Progenitor cell of endocrine pancreas (in vitro differentiated cells): ENCODE measurements at regions not wholly inside any gene's neighbourhood (a gene's known extent, or its start where the extent isn't known, plus 50 kb on each side); places are given as distances from the start of the nearest gene placed in this dataset.

Source experiments
- DNase-seq: peaks from one replicate; pipeline ENCODE4 v3.0.0; 2021; ENCODE audit warnings: low spot score; ENCODE audit not compliant: unreplicated experiment
- H3K27ac Mint-ChIP-seq: 2 replicates; pipeline ENCODE4 v1.8.0; 2021; ENCODE audit warnings: mild to moderate bottlenecking, moderate library complexity, mixed read lengths
- H3K27me3 Mint-ChIP-seq: 2 replicates; pipeline ENCODE4 v1.8.0; 2021; ENCODE audit warnings: mixed read lengths
- H3K36me3 Mint-ChIP-seq: 2 replicates; pipeline ENCODE4 v1.8.0; 2022; ENCODE audit warnings: mixed read lengths; ENCODE audit not compliant: insufficient read depth
- H3K4me1 Mint-ChIP-seq: 2 replicates; pipeline ENCODE4 v1.8.0; 2021; ENCODE audit warnings: low read depth, mixed read lengths
- H3K4me3 Mint-ChIP-seq: 2 replicates; pipeline ENCODE4 v1.8.0; 2021; ENCODE audit warnings: low read depth, mild to moderate bottlenecking, moderate library complexity, mixed read lengths
- H3K9me3 Mint-ChIP-seq: 2 replicates; pipeline ENCODE4 v1.8.0; 2021; ENCODE audit warnings: low read depth, mixed read lengths
- TF ChIP-seq, protein P1 (sequence below): fragments of 200-600 bp; sonication (generic); IDR thresholded peaks from one replicate; pipeline ENCODE4 v1.5.0; 2021; ENCODE audit warnings: antibody characterized with exemption, mild to moderate bottlenecking; ENCODE audit not compliant: unreplicated experiment

DNA sequence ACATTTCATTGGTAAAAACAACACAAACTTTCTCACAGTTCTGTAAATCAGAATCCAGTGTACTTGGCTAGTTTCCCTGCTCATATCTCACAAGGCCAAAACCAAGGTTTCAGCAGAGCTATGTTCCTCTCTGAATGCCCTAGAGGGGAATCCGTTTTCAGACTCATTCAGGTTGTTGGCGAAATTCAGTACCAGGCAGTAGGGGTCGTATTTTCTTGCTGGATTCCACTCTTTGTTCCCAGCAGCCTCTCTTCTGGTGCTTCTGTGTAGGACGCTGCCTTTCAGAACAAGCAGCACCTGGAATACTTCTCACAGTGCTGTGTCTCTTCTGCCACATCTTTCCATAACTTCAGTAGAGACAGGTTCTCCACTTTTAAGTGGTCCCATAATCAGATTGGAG lies 351.9 kb downstream of the PCDH18 start:
- H3K4me1 Mint-ChIP-seq, result no peaks in the 10 kb centered on the region
- peaks cover 2% of the 10 kb centered on the region for H3K36me3 Mint-ChIP-seq
- TF ChIP-seq, protein P1, sequence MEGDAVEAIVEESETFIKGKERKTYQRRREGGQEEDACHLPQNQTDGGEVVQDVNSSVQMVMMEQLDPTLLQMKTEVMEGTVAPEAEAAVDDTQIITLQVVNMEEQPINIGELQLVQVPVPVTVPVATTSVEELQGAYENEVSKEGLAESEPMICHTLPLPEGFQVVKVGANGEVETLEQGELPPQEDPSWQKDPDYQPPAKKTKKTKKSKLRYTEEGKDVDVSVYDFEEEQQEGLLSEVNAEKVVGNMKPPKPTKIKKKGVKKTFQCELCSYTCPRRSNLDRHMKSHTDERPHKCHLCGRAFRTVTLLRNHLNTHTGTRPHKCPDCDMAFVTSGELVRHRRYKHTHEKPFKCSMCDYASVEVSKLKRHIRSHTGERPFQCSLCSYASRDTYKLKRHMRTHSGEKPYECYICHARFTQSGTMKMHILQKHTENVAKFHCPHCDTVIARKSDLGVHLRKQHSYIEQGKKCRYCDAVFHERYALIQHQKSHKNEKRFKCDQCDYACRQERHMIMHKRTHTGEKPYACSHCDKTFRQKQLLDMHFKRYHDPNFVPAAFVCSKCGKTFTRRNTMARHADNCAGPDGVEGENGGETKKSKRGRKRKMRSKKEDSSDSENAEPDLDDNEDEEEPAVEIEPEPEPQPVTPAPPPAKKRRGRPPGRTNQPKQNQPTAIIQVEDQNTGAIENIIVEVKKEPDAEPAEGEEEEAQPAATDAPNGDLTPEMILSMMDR, result no peak
- no peak overlapping the region for H3K27ac Mint-ChIP-seq
- DNase-seq, result no peak
- H3K9me3 Mint-ChIP-seq, result peaks cover 4% of the 10 kb centered on the region
- no peak overlapping the region for H3K4me3 Mint-ChIP-seq
- no peaks in the 10 kb centered on the region for H3K27me3 Mint-ChIP-seq

DNA sequence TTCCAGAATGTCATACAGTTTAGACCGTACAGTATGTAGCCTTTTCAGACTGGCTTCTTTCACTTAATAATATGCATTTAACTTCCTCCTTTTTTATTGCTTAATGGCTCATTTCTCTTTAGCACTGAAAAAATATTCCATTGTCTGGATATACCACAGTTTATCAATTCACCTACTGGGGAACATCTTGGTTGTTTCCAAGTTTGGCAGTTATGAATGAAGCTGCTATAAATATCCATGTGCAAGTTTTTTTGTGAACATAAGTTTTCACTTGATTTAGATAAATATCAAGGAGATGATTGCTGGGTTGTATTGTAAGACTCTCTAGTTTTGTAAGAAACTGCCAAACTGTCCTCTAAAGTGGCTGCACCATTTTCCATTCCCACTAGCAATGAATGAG lies 375.5 kb downstream of the PCDH18 start:
- H3K4me3 Mint-ChIP-seq, result no peak overlapping the region
- H3K27me3 Mint-ChIP-seq, result no peaks in the 10 kb centered on the region
- no peak for DNase-seq
- H3K27ac Mint-ChIP-seq, result no peak overlapping the region
- TF ChIP-seq, protein P1, result no peak
- no peaks in the 10 kb centered on the region for H3K36me3 Mint-ChIP-seq
- H3K4me1 Mint-ChIP-seq, result no peaks in the 10 kb centered on the region
- H3K9me3 Mint-ChIP-seq, result no peaks in the 10 kb centered on the region

DNA sequence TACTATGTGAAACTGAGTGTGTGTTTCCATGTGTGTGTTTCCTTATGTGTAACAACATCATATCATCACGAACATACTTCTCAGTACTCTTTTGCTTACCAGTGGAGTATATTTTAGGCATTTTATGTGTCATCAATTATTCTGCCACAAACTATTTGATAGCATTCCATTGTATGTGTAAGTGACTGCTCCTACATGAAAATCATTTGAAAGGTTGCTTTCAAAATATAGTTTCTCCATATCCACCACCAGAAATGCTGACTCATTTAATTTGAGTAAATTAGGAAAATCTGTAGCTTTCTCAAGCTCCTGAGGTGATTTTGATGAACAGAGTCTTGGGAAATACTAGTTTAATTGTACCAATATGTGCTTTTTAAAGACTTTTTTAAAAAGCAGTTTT lies 376.2 kb downstream of the PCDH18 start:
- H3K9me3 Mint-ChIP-seq, result no peaks in the 10 kb centered on the region
- no peaks in the 10 kb centered on the region for H3K36me3 Mint-ChIP-seq
- DNase-seq, result no peak
- no peaks in the 10 kb centered on the region for H3K4me1 Mint-ChIP-seq
- TF ChIP-seq, protein P1, result no peak
- H3K4me3 Mint-ChIP-seq, result no peak overlapping the region
- H3K27ac Mint-ChIP-seq, result no peak overlapping the region
- H3K27me3 Mint-ChIP-seq, result no peaks in the 10 kb centered on the region

DNA sequence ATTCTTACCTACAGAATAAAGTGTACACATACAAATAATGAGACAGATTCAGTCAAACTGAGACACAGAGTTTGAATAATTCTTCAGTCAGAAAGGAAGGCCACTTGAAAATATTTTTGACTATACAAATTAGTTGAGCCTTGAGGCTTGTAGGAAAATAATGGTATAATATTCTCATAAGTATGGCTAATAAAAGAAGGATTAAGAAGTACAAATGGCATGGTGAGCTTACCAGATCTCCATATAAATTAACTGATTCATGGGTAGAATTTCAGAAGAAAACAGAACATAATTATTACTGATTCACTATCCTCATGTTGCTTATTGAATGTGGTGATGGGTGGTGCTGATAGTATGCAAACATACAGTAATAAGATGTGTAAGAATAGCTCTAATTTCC lies 401.1 kb downstream of the PCDH18 start:
- TF ChIP-seq, protein P1, result no peak
- Mint-ChIP-seq H3K36me3 (no peaks in the 10 kb centered on the region), H3K27me3 (no peaks in the 10 kb centered on the region), H3K4me1 (no peaks in the 10 kb centered on the region), H3K9me3 (no peaks in the 10 kb centered on the region), H3K27ac (no peak overlapping the region), H3K4me3 (no peak overlapping the region)
- no peak for DNase-seq

DNA sequence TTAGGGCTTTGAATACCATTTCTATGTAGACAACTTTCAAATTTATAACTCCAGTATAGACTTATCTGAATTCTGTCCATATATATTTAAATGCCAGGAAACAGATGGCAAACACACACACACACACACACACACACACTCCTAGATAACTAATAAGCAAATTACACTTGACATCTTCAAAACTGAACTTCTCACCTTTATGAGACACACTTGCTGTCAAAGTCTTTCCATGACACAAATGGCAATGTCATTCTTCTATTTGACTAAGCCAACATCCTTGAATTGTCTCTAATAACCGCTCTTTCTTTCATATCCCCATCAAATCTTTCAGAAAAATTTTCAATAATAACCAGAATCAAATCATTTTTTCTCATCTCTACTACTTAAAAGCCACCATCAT lies 402.4 kb downstream of the PCDH18 start:
- Mint-ChIP-seq H3K4me1 (no peaks in the 10 kb centered on the region), H3K4me3 (no peak overlapping the region), H3K36me3 (no peaks in the 10 kb centered on the region), H3K27ac (no peak overlapping the region), H3K9me3 (no peaks in the 10 kb centered on the region), H3K27me3 (no peaks in the 10 kb centered on the region)
- TF ChIP-seq, protein P1, result no peak
- DNase-seq, result no peak
